AG09309 (cell line): ENCODE measurements at regions not wholly inside any gene's neighbourhood (a gene's known extent, or its start where the extent isn't known, plus 50 kb on each side); places are given as distances from the start of the nearest gene placed in this dataset.

Experiments used
- DNase-seq: peaks from one replicate; pipeline ENCODE4 v3.0.0-alpha.2; 2010; ENCODE audit warnings: low read depth
- H3K4me3 ChIP-seq: 2 replicates; pipeline ENCODE4 v1.5.1; 2011; ENCODE audit warnings: mild to moderate bottlenecking, low read depth, low read length, moderate library complexity; ENCODE audit not compliant: control insufficient read depth
- TF ChIP-seq, protein P1 (sequence below): IDR thresholded peaks from 2 replicates; pipeline ENCODE4 v1.5.1; 2011; ENCODE audit warnings: mild to moderate bottlenecking, low read depth, low read length, inconsistent platforms; ENCODE audit not compliant: insufficient read depth, control insufficient read depth; ENCODE audit errors: missing control alignments

DNA sequence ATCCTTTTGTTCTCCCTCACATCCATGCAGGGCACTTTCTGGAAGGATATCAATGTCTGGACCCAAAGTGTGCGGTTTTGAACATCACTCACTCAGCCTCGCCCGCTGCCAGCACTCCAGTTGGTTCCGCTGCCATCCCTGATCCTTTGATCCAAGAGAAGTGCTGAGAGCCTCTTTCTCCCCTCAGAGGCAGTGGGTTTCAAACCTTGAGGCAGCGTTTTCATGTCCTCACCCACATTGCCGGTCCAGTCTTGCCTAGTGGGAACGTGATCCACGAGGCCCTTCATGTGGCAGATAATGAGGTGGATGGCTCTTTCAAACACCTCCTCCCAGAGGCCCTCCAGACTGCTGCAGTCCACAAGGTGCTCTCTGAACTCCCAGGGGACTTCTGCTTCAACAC, 122.2 kb downstream of the ACTL8 start:
- no peak for DNase-seq
- H3K4me3 ChIP-seq, result no peak overlapping the region
- TF ChIP-seq, protein P1, sequence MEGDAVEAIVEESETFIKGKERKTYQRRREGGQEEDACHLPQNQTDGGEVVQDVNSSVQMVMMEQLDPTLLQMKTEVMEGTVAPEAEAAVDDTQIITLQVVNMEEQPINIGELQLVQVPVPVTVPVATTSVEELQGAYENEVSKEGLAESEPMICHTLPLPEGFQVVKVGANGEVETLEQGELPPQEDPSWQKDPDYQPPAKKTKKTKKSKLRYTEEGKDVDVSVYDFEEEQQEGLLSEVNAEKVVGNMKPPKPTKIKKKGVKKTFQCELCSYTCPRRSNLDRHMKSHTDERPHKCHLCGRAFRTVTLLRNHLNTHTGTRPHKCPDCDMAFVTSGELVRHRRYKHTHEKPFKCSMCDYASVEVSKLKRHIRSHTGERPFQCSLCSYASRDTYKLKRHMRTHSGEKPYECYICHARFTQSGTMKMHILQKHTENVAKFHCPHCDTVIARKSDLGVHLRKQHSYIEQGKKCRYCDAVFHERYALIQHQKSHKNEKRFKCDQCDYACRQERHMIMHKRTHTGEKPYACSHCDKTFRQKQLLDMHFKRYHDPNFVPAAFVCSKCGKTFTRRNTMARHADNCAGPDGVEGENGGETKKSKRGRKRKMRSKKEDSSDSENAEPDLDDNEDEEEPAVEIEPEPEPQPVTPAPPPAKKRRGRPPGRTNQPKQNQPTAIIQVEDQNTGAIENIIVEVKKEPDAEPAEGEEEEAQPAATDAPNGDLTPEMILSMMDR, result no peak

DNA sequence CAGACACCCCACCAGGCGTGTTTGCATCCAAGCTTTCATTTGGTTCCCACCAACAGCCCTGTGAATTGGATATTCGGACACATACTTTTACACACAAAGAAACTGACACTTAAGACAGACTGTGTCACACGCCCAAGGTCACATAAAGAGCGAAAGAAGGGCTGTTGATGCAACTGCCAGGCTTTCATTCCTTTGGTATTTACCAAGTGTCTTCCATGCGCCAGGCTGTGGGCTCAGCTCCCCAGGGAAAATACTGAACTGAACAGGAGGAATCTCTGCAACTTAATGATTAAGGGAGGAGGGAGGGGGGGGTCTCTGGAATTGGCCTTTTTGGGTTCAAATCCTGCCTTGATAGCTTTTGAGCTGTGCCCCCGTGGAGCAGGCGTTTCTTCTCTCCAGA, 122.8 kb downstream of the ACTL8 start:
- H3K4me3 ChIP-seq, result no peak overlapping the region
- DNase-seq, result no peak
- TF ChIP-seq, protein P1, result no peak

DNA sequence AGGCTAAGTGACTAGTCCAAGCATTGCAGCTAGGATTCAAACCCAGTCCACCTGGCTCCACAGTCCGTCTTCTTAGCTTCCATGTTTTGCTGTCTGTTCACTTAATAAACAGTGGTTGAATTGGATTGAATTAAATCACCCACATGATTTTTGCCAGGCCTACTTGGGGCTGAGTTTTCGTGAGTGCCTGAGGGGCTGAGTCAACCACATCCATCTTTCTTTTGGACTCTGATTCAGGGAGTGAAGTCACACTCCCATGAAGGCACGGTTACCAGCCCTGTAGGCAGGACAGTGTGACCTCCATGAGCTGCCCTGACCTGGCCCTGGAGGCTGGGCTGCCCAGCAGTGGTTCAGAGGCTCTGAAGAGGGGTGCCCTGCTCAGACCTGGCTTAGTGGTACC, 123.7 kb downstream of the ACTL8 start:
- TF ChIP-seq, protein P1, result no peak
- H3K4me3 ChIP-seq, result no peak overlapping the region
- peak; percentile 40 for DNase-seq

DNA sequence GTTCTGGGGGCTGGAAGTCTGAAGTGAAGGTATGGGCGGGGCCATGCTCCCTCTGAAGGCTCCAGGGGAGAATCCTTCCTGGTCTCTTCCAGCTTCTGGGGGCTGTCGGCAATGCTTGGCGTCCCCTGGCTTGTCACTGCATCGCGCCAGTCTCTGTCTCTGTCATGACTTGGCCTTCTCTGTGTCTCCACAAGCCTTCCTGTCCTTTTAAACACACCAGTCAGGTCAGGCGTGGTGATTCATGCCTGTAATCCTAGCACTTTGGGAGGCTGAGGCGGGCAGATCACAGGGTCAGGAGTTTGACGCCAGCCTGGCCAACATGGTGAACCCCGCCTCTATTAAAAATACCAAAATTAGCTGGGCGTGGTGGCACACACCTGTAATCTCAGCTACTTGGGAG, 125.3 kb downstream of the ACTL8 start:
- DNase-seq, result no peak
- TF ChIP-seq, protein P1, result no peak
- H3K4me3 ChIP-seq, result no peak overlapping the region

DNA sequence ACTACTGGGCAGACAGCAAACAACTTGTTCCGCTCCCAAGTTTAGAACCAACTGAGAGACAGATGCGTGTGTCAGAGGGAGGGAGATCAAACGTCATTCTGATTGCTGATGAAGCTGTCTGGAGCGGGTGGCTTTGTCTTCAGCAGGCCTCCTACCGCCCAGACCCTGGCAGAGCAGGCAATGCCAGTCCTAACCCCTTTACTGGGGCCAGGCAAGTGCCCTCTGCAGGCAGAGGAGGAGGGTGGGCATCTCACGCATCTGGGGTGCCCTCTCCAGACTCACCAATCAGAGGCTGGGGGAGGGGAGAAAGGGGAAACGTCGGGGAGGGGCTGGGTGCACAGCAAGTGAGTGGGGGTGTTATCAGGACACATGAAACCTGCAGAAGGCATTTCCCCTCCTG, 126.6 kb downstream of the ACTL8 start:
- TF ChIP-seq, protein P1, result no peak
- no peak overlapping the region for H3K4me3 ChIP-seq
- no peak for DNase-seq

DNA sequence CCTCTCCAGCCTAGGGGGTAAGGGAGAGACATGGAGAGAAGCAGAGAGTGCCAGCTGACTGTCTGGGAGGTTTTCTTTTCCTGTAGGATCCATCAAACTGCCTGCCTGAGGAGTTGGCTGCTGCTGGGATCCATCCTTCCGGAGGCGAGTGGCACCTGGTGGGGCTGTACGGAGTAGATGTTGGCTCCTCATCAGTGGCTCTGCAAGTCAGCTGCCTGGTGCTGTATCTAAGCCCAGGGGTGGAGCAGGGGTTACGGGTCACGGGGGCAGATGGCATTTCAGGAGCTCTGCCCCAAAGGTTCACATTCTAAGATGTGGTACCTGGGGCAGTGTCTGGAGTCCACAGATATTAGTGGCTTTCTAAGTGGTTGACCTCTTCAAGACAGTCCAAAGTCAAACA, 128.0 kb downstream of the ACTL8 start:
- DNase-seq, result no peak
- TF ChIP-seq, protein P1, result no peak
- no peak overlapping the region for H3K4me3 ChIP-seq

DNA sequence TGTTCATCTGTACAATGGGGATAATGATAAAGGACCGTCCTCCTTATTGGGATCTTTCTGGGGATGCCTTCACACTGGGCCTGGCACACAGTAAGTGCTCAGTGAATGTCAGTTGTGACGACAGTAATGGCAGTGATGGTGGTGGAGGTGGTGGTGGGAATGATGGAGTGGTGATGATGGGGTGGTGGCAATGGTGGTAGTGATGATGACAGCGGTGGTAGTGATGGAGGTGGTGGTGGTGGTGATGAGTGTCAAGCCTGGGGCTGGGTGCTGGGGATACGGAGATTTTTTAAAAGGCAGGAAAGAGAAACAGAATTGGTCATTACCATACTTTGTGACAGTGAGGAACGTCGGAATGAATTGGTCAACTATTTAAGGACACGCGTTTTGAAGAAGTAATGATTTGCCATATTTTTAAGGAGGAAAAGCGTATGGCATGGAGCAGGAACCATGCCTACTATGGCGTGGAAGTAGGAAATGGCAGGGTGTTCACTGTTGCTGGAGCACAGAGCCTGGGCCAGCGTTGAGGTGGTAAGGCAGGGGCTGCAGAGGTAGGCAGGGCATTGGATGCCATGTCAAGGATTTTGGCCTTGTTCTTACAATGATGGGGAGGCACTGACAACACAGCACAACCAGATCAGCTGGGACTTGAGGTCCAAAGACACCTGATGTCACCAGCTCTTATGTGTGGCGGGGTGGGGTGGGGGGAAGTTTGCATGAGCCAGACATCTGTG, 128.7 kb downstream of the ACTL8 start:
- no peak for DNase-seq
- no peak overlapping the region for H3K4me3 ChIP-seq
- TF ChIP-seq, protein P1, result no peak
